Astrocyte of the spinal cord (primary cell): ENCODE measurements at regions not wholly inside any gene's neighbourhood (a gene's known extent, or its start where the extent isn't known, plus 50 kb on each side); places are given as distances from the start of the nearest gene placed in this dataset.

Experiments
- DNase-seq: peaks from one replicate; pipeline ENCODE4 v3.0.0; 2011; ENCODE audit warnings: low read depth, low spot score
- H3K4me3 ChIP-seq: 2 replicates; pipeline ENCODE4 v1.5.1; 2011; ENCODE audit warnings: low read depth, mild to moderate bottlenecking, low read length, moderate library complexity
- in situ Hi-C: cut with HindIII; loops from 2 replicates; pipeline ENCODE4 v1.10.0; 2017; ENCODE audit warnings: low sequenced_read_pairs
- TF ChIP-seq, protein P1 (sequence below): IDR thresholded peaks from 2 replicates; pipeline ENCODE4 v1.5.1; 2012; ENCODE audit warnings: low read depth, mild to moderate bottlenecking, low read length, inconsistent platforms

DNA sequence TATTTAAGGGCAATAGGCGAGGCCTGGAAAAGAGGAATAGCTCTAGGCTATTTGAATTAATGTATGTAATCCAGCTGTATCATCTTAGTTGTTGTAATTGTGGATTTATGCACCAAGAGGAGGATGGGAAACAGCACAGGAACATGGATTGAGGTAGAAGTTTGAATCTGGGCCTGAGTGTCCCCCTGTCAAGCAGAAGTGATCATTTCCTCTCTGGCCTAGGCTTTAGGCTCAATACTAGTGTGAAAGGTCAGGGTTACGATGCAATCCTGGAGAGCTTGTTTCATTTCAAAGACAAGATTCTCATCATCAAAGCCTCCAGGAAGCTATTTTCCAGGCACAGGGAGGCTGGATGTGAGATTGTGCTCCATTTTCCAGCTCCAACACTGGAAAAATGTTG is 77.9 kb upstream of the HSD17B12 start:
- no peak for DNase-seq
- in situ Hi-C loops = no loop called here
- no peak overlapping the region for H3K4me3 ChIP-seq
- TF ChIP-seq, protein P1, sequence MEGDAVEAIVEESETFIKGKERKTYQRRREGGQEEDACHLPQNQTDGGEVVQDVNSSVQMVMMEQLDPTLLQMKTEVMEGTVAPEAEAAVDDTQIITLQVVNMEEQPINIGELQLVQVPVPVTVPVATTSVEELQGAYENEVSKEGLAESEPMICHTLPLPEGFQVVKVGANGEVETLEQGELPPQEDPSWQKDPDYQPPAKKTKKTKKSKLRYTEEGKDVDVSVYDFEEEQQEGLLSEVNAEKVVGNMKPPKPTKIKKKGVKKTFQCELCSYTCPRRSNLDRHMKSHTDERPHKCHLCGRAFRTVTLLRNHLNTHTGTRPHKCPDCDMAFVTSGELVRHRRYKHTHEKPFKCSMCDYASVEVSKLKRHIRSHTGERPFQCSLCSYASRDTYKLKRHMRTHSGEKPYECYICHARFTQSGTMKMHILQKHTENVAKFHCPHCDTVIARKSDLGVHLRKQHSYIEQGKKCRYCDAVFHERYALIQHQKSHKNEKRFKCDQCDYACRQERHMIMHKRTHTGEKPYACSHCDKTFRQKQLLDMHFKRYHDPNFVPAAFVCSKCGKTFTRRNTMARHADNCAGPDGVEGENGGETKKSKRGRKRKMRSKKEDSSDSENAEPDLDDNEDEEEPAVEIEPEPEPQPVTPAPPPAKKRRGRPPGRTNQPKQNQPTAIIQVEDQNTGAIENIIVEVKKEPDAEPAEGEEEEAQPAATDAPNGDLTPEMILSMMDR = no peak

DNA sequence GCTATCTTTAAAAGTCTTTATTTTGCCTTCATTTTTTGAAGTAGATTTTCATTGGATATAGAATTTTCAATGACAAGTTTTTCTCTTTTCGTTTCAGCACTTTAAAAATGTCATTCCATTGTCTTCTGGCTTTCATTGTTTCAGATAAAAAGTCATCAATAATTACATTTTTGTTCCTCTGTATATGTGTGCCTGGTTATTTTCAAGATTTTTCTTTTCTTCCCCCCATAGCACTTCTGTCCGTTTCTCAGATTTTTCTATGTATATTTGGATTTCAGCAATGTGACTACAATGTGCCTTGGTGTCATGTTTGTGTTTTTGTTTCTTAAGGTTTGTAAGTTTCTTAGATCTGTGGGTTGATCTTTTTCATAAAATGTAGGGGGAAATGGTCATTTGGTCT is 66.3 kb upstream of the HSD17B12 start:
- no peak for DNase-seq
- no peak overlapping the region for H3K4me3 ChIP-seq
- in situ Hi-C loops = no loop called here
- TF ChIP-seq, protein P1 = no peak

DNA sequence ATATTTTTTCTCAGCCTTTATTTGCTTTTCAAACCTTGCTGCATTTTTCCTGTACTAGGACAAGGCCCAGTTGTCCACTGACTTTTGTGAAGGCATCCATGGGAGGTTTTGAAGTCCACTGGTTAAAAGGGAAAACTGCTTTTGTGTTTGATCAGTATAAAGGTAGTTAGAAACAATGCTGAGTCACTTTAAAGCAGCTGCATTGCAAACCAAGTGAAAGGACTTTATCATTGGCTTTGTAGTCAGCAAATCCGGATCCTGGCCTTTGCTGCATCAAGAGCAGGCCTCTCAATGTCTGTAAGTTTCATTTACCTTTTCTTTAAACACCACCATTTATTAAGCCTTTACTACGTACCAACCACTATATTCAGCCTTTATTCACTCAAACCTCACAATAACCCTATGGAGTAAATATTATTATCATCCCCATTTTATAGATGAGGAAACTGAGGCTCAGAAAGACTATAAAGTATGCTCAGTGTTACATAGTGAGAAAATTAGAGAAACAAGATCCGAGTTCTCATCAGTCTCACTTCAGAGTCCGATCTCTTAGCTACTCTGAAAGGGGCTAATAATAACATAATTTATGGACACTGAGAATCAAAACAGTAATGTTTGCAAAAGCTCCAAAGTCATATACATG is 60.6 kb upstream of the HSD17B12 start:
- in situ Hi-C loops = no loop called here
- TF ChIP-seq, protein P1 = no peak
- H3K4me3 ChIP-seq = no peak overlapping the region
- DNase-seq = no peak

DNA sequence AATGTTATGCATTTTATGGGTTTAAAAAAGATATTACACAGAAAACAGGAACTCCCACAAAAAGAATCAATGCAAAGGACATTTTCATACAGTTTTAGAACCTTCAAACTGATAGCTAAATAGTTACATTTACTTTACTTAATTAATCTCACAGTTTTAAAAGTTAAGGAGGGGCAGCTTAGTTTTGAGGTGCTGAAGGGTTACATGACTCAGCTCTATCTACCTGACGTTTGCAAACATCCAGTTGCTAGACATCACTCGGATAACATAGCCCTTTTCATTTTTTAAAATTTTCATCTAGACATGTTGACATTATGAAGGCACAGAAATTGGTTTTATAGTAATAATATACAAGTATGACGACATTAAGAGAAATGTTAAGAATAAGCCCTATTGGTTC is 53.7 kb upstream of the HSD17B12 start:
- H3K4me3 ChIP-seq = no peak overlapping the region
- in situ Hi-C loops = no loop called here
- no peak for DNase-seq
- TF ChIP-seq, protein P1 = no peak
